ENCODE measurements at regions not wholly inside any gene's neighbourhood (a gene's known extent, or its start where the extent isn't known, plus 50 kb on each side); places are given as distances from the start of the nearest gene placed in this dataset.

GRCh38 chr10:124233546-124234138 lies 140.2 kb upstream of the CHST15 start:
- no peak overlapping the region for H3K4me3 ChIP-seq (ENCODE audit: low read depth, low read length)
- no peak for DNase-seq (ENCODE audit: low read depth)
- TF ChIP-seq CTCF (conservative IDR thresholded peaks at IDR 0.05; ENCODE audit: low read depth, low read length), result no peak

- DNase-seq (ENCODE audit: low read depth), result no peak
- H3K4me3 ChIP-seq (ENCODE audit: low read depth, low read length), result no peak overlapping the region
- TF ChIP-seq CTCF (conservative IDR thresholded peaks at IDR 0.05; ENCODE audit: low read depth, low read length), result no peak
These were observed 139.5 kb upstream of the CHST15 start for GRCh38 chr10:124232686-124233545.

- H3K4me3 ChIP-seq (ENCODE audit: low read depth, low read length), result no peak overlapping the region
- no peak for DNase-seq (ENCODE audit: low read depth)
- no peak for TF ChIP-seq CTCF (conservative IDR thresholded peaks at IDR 0.05; ENCODE audit: low read depth, low read length)
These were observed 138.1 kb upstream of the CHST15 start for GRCh38 chr10:124231168-124232155.

GRCh38 chr10:124230635-124231167 lies 137.3 kb upstream of the CHST15 start:
- DNase-seq (ENCODE audit: low read depth), result no peak
- no peak overlapping the region for H3K4me3 ChIP-seq (ENCODE audit: low read depth, low read length)
- TF ChIP-seq CTCF (conservative IDR thresholded peaks at IDR 0.05; ENCODE audit: low read depth, low read length), result no peak

GRCh38 chr10:124229989-124230634 lies 136.7 kb upstream of the CHST15 start:
- no peak overlapping the region for H3K4me3 ChIP-seq (ENCODE audit: low read depth, low read length)
- DNase-seq (ENCODE audit: low read depth), result no peak
- TF ChIP-seq CTCF (conservative IDR thresholded peaks at IDR 0.05; ENCODE audit: low read depth, low read length), result no peak

Measured in choroid plexus epithelial cell (primary cell).